ENCODE measurements at regions not wholly inside any gene's neighbourhood (a gene's known extent, or its start where the extent isn't known, plus 50 kb on each side); places are given as distances from the start of the nearest gene placed in this dataset.

DNA sequence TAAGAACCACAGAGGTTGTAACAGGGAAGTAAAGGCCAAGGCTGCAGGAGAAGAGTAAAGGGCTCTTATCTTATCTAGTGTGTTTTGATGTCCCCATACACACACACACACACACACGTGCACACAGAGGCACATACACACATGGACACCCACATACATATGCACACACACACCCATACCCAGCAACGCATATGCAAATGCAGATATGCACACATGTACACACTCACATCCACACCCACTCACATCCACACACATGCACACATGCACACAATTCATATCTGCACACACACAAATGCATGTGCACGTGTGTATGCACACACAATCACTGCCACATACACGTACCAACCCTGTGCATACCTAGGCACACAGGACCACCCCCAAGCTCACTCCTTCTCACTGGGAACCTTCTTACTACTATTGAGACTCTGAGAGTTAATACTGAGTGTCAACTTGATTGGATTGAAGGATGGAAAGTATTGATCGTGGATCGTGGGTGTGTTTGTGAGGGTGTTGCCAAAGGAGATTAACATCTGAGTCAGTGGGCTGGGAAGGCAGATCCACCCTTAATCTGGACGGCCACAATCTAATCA is 99.0 kb upstream of the AKAP13 start:
- POLR2A ChIA-PET: no interaction called here
- RAD21 ChIA-PET (ENCODE audit: unreplicated experiment): no interaction called here
- Histone ChIP-seq H3K4me2 (ENCODE audit: control insufficient read depth, insufficient read depth) (no peak overlapping the region), H3K4me1 (ENCODE audit: control insufficient read depth, insufficient read depth, low read length) (peaks cover 21% of the 10 kb centered on the region), H4K20me1 (ENCODE audit: control insufficient read depth, insufficient read depth) (no peaks in the 10 kb centered on the region), H3K4me3 (no peak overlapping the region), H3K9me3 (replicated peaks; ENCODE audit: control insufficient read depth, insufficient read depth, low read length) (no peaks in the 10 kb centered on the region), H3K27me3 (replicated peaks in 1 of 2; ENCODE audit: control insufficient read depth in 2 of 2, insufficient read depth in 2 of 2, low read length in 1 of 2) (no peaks in the 10 kb centered on the region), H2AFZ (ENCODE audit: control insufficient read depth, low read depth, low read length) (no peak overlapping the region), H3K9ac (ENCODE audit: control insufficient read depth, insufficient read depth, low read length) (no peak overlapping the region), H3K79me2 (ENCODE audit: control insufficient read depth, insufficient read depth, low read length) (no peaks in the 10 kb centered on the region), H3K36me3 (ENCODE audit: control insufficient read depth in 2 of 2, insufficient read depth in 2 of 2, low read length in 1 of 2) (no peaks in the 10 kb centered on the region), H3K27ac (ENCODE audit: control insufficient read depth, insufficient read depth) (no peak overlapping the region)
- no peak for FAIRE-seq
- SMC1A ChIA-PET (ENCODE audit: uncharacterized antibody, unreplicated experiment): interaction anchor here (1.0 kb wide), 1 partner anchor 9 kb away, joined by 4 read pairs; no protein-coding TSS in a partner anchor
- in situ Hi-C loops (cut with MboI): no loop called here
- CTCF ChIA-PET: no interaction called here
- DNase-seq (ENCODE audit: low read depth, low spot score): no peak
- intact Hi-C loops (cut with micrococcal nuclease; ENCODE audit: unreplicated experiment): no loop called here
- WGBS (ENCODE audit: insufficient coverage, insufficient replicate concordance, low lambda C conversion rate, missing lambda C conversion rate): 85% methylated on average over 7 of the region's 7 CpGs
- no TSS peak for BruUV-seq (replicated peaks)
- TF ChIP-seq BHLHE40 (IDR thresholded peaks at IDR 0.05; ENCODE audit: borderline replicate concordance in 1 of 2, low read depth in 2 of 2, low read length in 1 of 2) (no peak), KAT2A (conservative IDR thresholded peaks at IDR 0.05; ENCODE audit: control insufficient read depth, low read depth, low read length) (no peak), SREBF2 (IDR thresholded peaks at IDR 0.05; ENCODE audit: low read length) (no peak), TARDBP (IDR thresholded peaks at IDR 0.05; ENCODE audit: borderline replicate concordance) (no peak), NR2F1 (conservative IDR thresholded peaks at IDR 0.05) (no peak), RELA (IDR thresholded peaks at IDR 0.05; ENCODE audit: borderline replicate concordance, partially characterized antibody) (no peak), GATAD2B (conservative IDR thresholded peaks at IDR 0.05; ENCODE audit: low read depth) (no peak), GABPA (IDR thresholded peaks at IDR 0.05; ENCODE audit: low read depth) (no peak), NFXL1 (IDR thresholded peaks at IDR 0.05; ENCODE audit: borderline replicate concordance) (no peak), POLR2AphosphoS2 (IDR thresholded peaks at IDR 0.05; ENCODE audit: low read depth, low read length) (no peak), EP300 (IDR thresholded peaks at IDR 0.05; ENCODE audit: borderline replicate concordance in 1 of 2, control insufficient read depth in 1 of 2, low read depth in 2 of 2, low read length in 2 of 2) (no peak), ZZZ3 (IDR thresholded peaks at IDR 0.05; ENCODE audit: control insufficient read depth, insufficient read length, low read depth) (no peak), ZNF217 (IDR thresholded peaks at IDR 0.05) (no peak), NRF1 (conservative IDR thresholded peaks at IDR 0.05; ENCODE audit: low read depth, low read length) (no peak), YY1 (IDR thresholded peaks at IDR 0.05; ENCODE audit: low read depth, low read length) (no peak), MTA3 (IDR thresholded peaks at IDR 0.05; ENCODE audit: borderline replicate concordance, low read length) (no peak)
- TF ChIP-seq, protein P1, sequence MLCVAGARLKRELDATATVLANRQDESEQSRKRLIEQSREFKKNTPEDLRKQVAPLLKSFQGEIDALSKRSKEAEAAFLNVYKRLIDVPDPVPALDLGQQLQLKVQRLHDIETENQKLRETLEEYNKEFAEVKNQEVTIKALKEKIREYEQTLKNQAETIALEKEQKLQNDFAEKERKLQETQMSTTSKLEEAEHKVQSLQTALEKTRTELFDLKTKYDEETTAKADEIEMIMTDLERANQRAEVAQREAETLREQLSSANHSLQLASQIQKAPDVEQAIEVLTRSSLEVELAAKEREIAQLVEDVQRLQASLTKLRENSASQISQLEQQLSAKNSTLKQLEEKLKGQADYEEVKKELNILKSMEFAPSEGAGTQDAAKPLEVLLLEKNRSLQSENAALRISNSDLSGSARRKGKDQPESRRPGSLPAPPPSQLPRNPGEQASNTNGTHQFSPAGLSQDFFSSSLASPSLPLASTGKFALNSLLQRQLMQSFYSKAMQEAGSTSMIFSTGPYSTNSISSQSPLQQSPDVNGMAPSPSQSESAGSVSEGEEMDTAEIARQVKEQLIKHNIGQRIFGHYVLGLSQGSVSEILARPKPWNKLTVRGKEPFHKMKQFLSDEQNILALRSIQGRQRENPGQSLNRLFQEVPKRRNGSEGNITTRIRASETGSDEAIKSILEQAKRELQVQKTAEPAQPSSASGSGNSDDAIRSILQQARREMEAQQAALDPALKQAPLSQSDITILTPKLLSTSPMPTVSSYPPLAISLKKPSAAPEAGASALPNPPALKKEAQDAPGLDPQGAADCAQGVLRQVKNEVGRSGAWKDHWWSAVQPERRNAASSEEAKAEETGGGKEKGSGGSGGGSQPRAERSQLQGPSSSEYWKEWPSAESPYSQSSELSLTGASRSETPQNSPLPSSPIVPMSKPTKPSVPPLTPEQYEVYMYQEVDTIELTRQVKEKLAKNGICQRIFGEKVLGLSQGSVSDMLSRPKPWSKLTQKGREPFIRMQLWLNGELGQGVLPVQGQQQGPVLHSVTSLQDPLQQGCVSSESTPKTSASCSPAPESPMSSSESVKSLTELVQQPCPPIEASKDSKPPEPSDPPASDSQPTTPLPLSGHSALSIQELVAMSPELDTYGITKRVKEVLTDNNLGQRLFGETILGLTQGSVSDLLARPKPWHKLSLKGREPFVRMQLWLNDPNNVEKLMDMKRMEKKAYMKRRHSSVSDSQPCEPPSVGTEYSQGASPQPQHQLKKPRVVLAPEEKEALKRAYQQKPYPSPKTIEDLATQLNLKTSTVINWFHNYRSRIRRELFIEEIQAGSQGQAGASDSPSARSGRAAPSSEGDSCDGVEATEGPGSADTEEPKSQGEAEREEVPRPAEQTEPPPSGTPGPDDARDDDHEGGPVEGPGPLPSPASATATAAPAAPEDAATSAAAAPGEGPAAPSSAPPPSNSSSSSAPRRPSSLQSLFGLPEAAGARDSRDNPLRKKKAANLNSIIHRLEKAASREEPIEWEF (IDR thresholded peaks at IDR 0.05; ENCODE audit: insufficient replicate concordance, low read depth, low read length): no peak
- TF ChIP-seq, protein P2, sequence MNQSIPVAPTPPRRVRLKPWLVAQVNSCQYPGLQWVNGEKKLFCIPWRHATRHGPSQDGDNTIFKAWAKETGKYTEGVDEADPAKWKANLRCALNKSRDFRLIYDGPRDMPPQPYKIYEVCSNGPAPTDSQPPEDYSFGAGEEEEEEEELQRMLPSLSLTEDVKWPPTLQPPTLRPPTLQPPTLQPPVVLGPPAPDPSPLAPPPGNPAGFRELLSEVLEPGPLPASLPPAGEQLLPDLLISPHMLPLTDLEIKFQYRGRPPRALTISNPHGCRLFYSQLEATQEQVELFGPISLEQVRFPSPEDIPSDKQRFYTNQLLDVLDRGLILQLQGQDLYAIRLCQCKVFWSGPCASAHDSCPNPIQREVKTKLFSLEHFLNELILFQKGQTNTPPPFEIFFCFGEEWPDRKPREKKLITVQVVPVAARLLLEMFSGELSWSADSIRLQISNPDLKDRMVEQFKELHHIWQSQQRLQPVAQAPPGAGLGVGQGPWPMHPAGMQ (IDR thresholded peaks at IDR 0.05; ENCODE audit: borderline replicate concordance): no peak
- ATAC-seq: no peak

Measured in GM12878 (cell line).